Endothelial cell of umbilical vein (primary cell): ENCODE measurements at regions not wholly inside any gene's neighbourhood (a gene's known extent, or its start where the extent isn't known, plus 50 kb on each side); places are given as distances from the start of the nearest gene placed in this dataset.

Source experiments
- BruUV-seq: library from RNA; stranded (reverse); fragments of 400-500 nt; replicated peaks from 2 replicates; lab custom pipeline; 2021; lab: Mats Ljungman, UMichigan
- CTCF ChIA-PET: fragments of 300-600, 350-600 bp; sonication (Branson Sonifier 250); formaldehyde crosslinking; loops from one replicate; lab custom pipeline; 2021; ENCODE audit warnings: antibody characterized with exemption, inconsistent platforms; lab: Charles Lee
- POLR2A ChIA-PET: fragments of 300-600, 350-600 bp; sonication (Branson Sonifier 250); formaldehyde crosslinking; loops from one replicate; lab custom pipeline; 2021; ENCODE audit warnings: antibody characterized with exemption, inconsistent platforms; lab: Charles Lee
- DNase-seq: peaks from one replicate; pipeline ENCODE4 v3.0.0-alpha.2; 2011; ENCODE audit warnings: low read depth, low spot score
- FAIRE-seq: peaks from 2 replicates; lab custom pipeline; 2011; peaks lifted over from hg19 to GRCh38; lab: Jason Lieb, UNC
- H2AFZ ChIP-seq: 2 replicates; pipeline ENCODE4 v1.6.0; 2012; ENCODE audit warnings: low read depth, low read length, control low read depth, inconsistent platforms
- H3K27ac ChIP-seq: 2 replicates; pipeline ENCODE4 v1.5.1; 2011; ENCODE audit warnings: low read depth, mild to moderate bottlenecking, control low read depth, low read length, moderate library complexity; ENCODE audit not compliant: insufficient read depth
- H3K27me3 ChIP-seq, 2 experiments: 2 replicates each; pipeline versions ENCODE4 v1.6.0 to v1.6.1; 2011; ENCODE audit warnings: low read length in 2 of 2, mixed read lengths in 1 of 2; ENCODE audit not compliant: control insufficient read depth in 2 of 2, insufficient read depth in 2 of 2
- H3K36me3 ChIP-seq, 2 experiments: 2 replicates in 1 of 2; 3 replicates in 1 of 2; pipeline ENCODE4 v1.5.1; 2011; ENCODE audit warnings: low read length in 2 of 2, mild to moderate bottlenecking in 1 of 2, moderate library complexity in 1 of 2; ENCODE audit not compliant: control insufficient read depth in 2 of 2, insufficient read depth in 2 of 2; ENCODE audit errors: extremely low read depth in 1 of 2
- H3K4me1 ChIP-seq: 3 replicates; pipeline ENCODE4 v1.5.1; 2011; ENCODE audit warnings: mild to moderate bottlenecking, low read length; ENCODE audit not compliant: control insufficient read depth, insufficient read depth; ENCODE audit errors: extremely low read depth
- H3K4me2 ChIP-seq: 2 replicates; pipeline ENCODE4 v1.6.1; 2011; ENCODE audit warnings: low read length, control low read depth, mixed read lengths; ENCODE audit not compliant: insufficient read depth
- H3K4me3 ChIP-seq, 3 experiments: fragments of 200-600 bp in 1 of 3; sonication (generic), shearing (Covaris generic) in 1 of 3; replicated peaks in 1 of 3; 2 replicates each; pipeline ENCODE4 v1.5.1; 2011 to 2016; ENCODE audit warnings: control low read depth in 3 of 3, low read length in 3 of 3, mild to moderate bottlenecking in 2 of 3, inconsistent platforms in 1 of 3, low read depth in 1 of 3, moderate library complexity in 1 of 3; ENCODE audit not compliant: insufficient read depth in 1 of 3
- H3K79me2 ChIP-seq: 2 replicates; pipeline ENCODE4 v1.6.0; 2012; ENCODE audit warnings: low read length, inconsistent platforms; ENCODE audit not compliant: control insufficient read depth, insufficient read depth
- H3K9ac ChIP-seq: replicated peaks from 2 replicates; pipeline ENCODE3; 2011; ENCODE audit warnings: low read length, control low read depth; ENCODE audit not compliant: insufficient read depth; ENCODE audit errors: extremely low read depth
- H3K9me1 ChIP-seq: replicated peaks from 3 replicates; pipeline ENCODE4 v1.6.0; 2011; ENCODE audit warnings: mild to moderate bottlenecking, low read length; ENCODE audit not compliant: control insufficient read depth, insufficient read depth; ENCODE audit errors: extremely low read depth
- H3K9me3 ChIP-seq: replicated peaks from 2 replicates; pipeline ENCODE4 v1.5.1; 2012; ENCODE audit warnings: low read length, inconsistent platforms; ENCODE audit not compliant: control insufficient read depth, insufficient read depth
- H4K20me1 ChIP-seq: replicated peaks from 2 replicates; pipeline ENCODE3; 2011; ENCODE audit warnings: mild to moderate bottlenecking, low read length; ENCODE audit not compliant: control insufficient read depth, insufficient read depth; ENCODE audit errors: extremely low read depth
- EZH2 ChIP-seq: IDR thresholded peaks from 2 replicates; pipeline ENCODE4 v1.6.1; 2012; ENCODE audit warnings: borderline replicate concordance, low read depth, mild to moderate bottlenecking, moderate library complexity, low read length, inconsistent platforms; ENCODE audit not compliant: severe bottlenecking
- FOS ChIP-seq: IDR thresholded peaks from 2 replicates; pipeline ENCODE4 v1.6.1; 2011; ENCODE audit warnings: mild to moderate bottlenecking, low read length, moderate library complexity, borderline replicate concordance; ENCODE audit not compliant: insufficient read depth
- GATA2 ChIP-seq: IDR thresholded peaks from 2 replicates; pipeline ENCODE4 v1.7.0; 2011; ENCODE audit warnings: low read depth, mild to moderate bottlenecking, moderate library complexity, mixed read lengths, low read length; ENCODE audit not compliant: insufficient read length, insufficient read depth
- JUN ChIP-seq: IDR thresholded peaks from 2 replicates; pipeline ENCODE4 v1.6.1; 2011; ENCODE audit warnings: borderline replicate concordance, low read depth; ENCODE audit not compliant: insufficient read length, insufficient read depth
- MAX ChIP-seq: IDR thresholded peaks from 2 replicates; pipeline ENCODE4 v1.6.1; 2011; ENCODE audit not compliant: insufficient read depth, insufficient read length
- MYC ChIP-seq: IDR thresholded peaks from one replicate; pipeline ENCODE4 v1.6.1; 2011; ENCODE audit warnings: mild to moderate bottlenecking, low read depth, low read length
- POLR2A ChIP-seq: IDR thresholded peaks from 2 replicates; pipeline ENCODE4 v1.6.1; 2012; ENCODE audit warnings: low read depth, mild to moderate bottlenecking, control low read depth, low read length
- POLR2AphosphoS5 ChIP-seq: IDR thresholded peaks from 2 replicates; pipeline ENCODE4 v1.6.1; 2012; ENCODE audit warnings: low read depth, mild to moderate bottlenecking, control low read depth, low read length, moderate library complexity; ENCODE audit not compliant: insufficient read depth
- dilution Hi-C: fragments of 300-500 bp; cut with MboI; formaldehyde crosslinking; loops from one replicate; pipeline ENCODE4 v1.15.0; 2019; ENCODE audit warnings: low sequenced_read_pairs; ENCODE audit not compliant: extremely low pct_ligation_motif_present
- intact Hi-C: fragments of 100-400 bp; cut with micrococcal nuclease; formaldehyde crosslinking; loops from one replicate; pipeline ENCODE4 v1.10.0; 2022
- TF ChIP-seq, protein P1 (sequence below), 2 donors: IDR thresholded peaks; 1 replicate in 1 of 2; 2 replicates in 1 of 2; pipeline ENCODE4 v1.5.1; 2011; ENCODE audit warnings: low read length in 2 of 2, mild to moderate bottlenecking in 2 of 2, moderate library complexity in 2 of 2, control low read depth in 1 of 2, inconsistent platforms in 1 of 2, low read depth in 1 of 2; ENCODE audit not compliant: insufficient read depth in 1 of 2; ENCODE audit errors: extremely low read depth in 1 of 2

DNA sequence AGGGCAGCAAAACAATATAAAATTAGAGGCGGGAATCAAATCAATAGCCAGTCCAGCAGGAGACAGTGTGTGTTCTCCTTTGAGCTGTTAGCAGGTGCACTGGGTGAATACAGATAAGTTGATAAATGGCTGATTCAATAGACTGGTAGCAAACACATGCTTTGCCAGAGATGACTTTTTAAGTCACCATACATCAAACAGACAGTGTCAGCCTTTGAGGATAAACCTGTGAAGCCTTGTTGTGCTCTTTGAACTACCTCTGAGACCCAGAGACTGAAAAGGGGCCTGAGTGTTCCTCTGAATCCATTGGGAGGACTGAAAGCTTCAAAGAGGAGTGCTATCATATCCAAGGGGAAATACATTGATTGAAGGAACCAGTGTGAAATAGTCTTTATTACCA is 301.9 kb downstream of the RASEF start:
- no peaks in the 10 kb centered on the region for H3K36me3 ChIP-seq
- no peaks in the 10 kb centered on the region for H3K27me3 ChIP-seq
- no peak overlapping the region for H3K4me3 ChIP-seq
- no peaks in the 10 kb centered on the region for H3K4me1 ChIP-seq
- no peak overlapping the region for H3K27ac ChIP-seq
- intact Hi-C loops: no loop called here
- no peak for TF ChIP-seq GATA2
- no peak for TF ChIP-seq POLR2A
- TF ChIP-seq POLR2AphosphoS5: no peak
- TF ChIP-seq MYC: no peak
- TF ChIP-seq JUN: no peak
- TF ChIP-seq FOS: no peak
- TF ChIP-seq, protein P1, sequence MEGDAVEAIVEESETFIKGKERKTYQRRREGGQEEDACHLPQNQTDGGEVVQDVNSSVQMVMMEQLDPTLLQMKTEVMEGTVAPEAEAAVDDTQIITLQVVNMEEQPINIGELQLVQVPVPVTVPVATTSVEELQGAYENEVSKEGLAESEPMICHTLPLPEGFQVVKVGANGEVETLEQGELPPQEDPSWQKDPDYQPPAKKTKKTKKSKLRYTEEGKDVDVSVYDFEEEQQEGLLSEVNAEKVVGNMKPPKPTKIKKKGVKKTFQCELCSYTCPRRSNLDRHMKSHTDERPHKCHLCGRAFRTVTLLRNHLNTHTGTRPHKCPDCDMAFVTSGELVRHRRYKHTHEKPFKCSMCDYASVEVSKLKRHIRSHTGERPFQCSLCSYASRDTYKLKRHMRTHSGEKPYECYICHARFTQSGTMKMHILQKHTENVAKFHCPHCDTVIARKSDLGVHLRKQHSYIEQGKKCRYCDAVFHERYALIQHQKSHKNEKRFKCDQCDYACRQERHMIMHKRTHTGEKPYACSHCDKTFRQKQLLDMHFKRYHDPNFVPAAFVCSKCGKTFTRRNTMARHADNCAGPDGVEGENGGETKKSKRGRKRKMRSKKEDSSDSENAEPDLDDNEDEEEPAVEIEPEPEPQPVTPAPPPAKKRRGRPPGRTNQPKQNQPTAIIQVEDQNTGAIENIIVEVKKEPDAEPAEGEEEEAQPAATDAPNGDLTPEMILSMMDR (IDR thresholded peaks at IDR 0.05; ENCODE audit: extremely low read depth in 1 of 2, insufficient read depth in 1 of 2, low read depth in 1 of 2, low read length in 2 of 2): no peak
- no peak for TF ChIP-seq EZH2
- TF ChIP-seq MAX: no peak
- no peak overlapping the region for H3K9ac ChIP-seq
- ChIA-PET CTCF (no interaction called here), POLR2A (no interaction called here)
- dilution Hi-C loops: no loop called here
- no peak for FAIRE-seq
- no peaks in the 10 kb centered on the region for H3K79me2 ChIP-seq
- no peaks in the 10 kb centered on the region for H4K20me1 ChIP-seq
- H2AFZ ChIP-seq: no peak overlapping the region
- no peaks in the 10 kb centered on the region for H3K9me1 ChIP-seq
- no TSS peak for BruUV-seq
- no peak for DNase-seq
- no peak overlapping the region for H3K4me2 ChIP-seq
- peaks cover 2% of the 10 kb centered on the region for H3K9me3 ChIP-seq
